K562 (cell line): ENCODE measurements at regions not wholly inside any gene's neighbourhood (a gene's known extent, or its start where the extent isn't known, plus 50 kb on each side); places are given as distances from the start of the nearest gene placed in this dataset.

Source experiments
- BRD9 ChIP-seq: fragments of 450-650 bp; IDR thresholded peaks from 2 replicates; pipeline ENCODE4 v1.6.1; 2018; ENCODE audit warnings: low read depth; ENCODE audit not compliant: partially characterized antibody
- CREB1 ChIP-seq, 2 experiments: sonication (generic) in 1 of 2; formaldehyde crosslinking in 1 of 2; IDR thresholded peaks; 2 replicates each; pipeline versions ENCODE4 v1.6.1 to v1.8.0; 2012 to 2022; ENCODE audit warnings: inconsistent platforms in 1 of 2, mild to moderate bottlenecking in 1 of 2, missing genetic modification reagents in 1 of 2, moderate library complexity in 1 of 2
- ETV1 ChIP-seq: fragments of 450-650 bp; conservative IDR thresholded peaks from 2 replicates; pipeline ENCODE4 v1.6.1; 2016; ENCODE audit warnings: missing genetic modification characterization, control low read depth, low read depth, missing compliant biosample characterization
- GATAD2A ChIP-seq: fragments of 450-650 bp; IDR thresholded peaks from 2 replicates; pipeline ENCODE4 v1.6.1; 2017
- ILF3 ChIP-seq: fragments of 450-650 bp; IDR thresholded peaks from 2 replicates; pipeline ENCODE4 v1.6.1; 2018; ENCODE audit warnings: antibody characterized with exemption, mild to moderate bottlenecking, moderate library complexity, borderline replicate concordance
- NFE2 ChIP-seq: IDR thresholded peaks from 2 replicates; pipeline ENCODE4 v1.6.1; 2014; ENCODE audit warnings: antibody characterized with exemption, low read depth
- NR2C2 ChIP-seq, 2 experiments: fragments of 200-800 bp in 1 of 2; sonication (Bioruptor generic) in 1 of 2; sonication (generic) in 1 of 2; formaldehyde crosslinking in 1 of 2; IDR thresholded peaks; 2 replicates each; pipeline versions ENCODE4 v1.6.1 to v1.8.0; 2016 to 2022; ENCODE audit warnings: mild to moderate bottlenecking in 1 of 2, missing compliant biosample characterization in 1 of 2, missing genetic modification characterization in 1 of 2, missing genetic modification reagents in 1 of 2
- POU5F1 ChIP-seq: fragments of 150-350 bp; IDR thresholded peaks from 2 replicates; pipeline ENCODE4 v1.6.1; 2014; ENCODE audit warnings: borderline replicate concordance, low read length, low read depth, mild to moderate bottlenecking; ENCODE audit not compliant: partially characterized antibody
- RBM22 ChIP-seq: fragments of 200-400 bp; formaldehyde crosslinking; IDR thresholded peaks from 2 replicates; pipeline ENCODE4 v1.6.1; 2018; ENCODE audit warnings: low read length, low read depth; ENCODE audit not compliant: poor library complexity, severe bottlenecking
- SRSF3 ChIP-seq: fragments of 200-400 bp; formaldehyde crosslinking; IDR thresholded peaks from 2 replicates; pipeline ENCODE4 v1.6.1; 2016; ENCODE audit warnings: mild to moderate bottlenecking, low read length, moderate library complexity; ENCODE audit not compliant: insufficient read depth
- ZNF212 ChIP-seq: fragments of 450-650 bp; formaldehyde crosslinking; IDR thresholded peaks from 2 replicates; pipeline ENCODE4 v1.4.0; 2020; ENCODE audit warnings: mild to moderate bottlenecking
- ZNF282 ChIP-seq: sonication (generic); formaldehyde crosslinking; IDR thresholded peaks from 2 replicates; pipeline ENCODE4 v1.8.1; 2023; ENCODE audit warnings: missing genetic modification reagents
- TF ChIP-seq, protein P1 (sequence below), 2 experiments: fragments of 450-650 bp; IDR thresholded peaks; 2 replicates each; pipeline ENCODE4 v1.6.1; 2018; ENCODE audit warnings: mild to moderate bottlenecking in 2 of 2, low read depth in 1 of 2; ENCODE audit not compliant: partially characterized antibody in 2 of 2
- TF ChIP-seq, protein P2 (sequence below): fragments of 250-450 bp; sonication (Bioruptor Pico); IDR thresholded peaks from 2 replicates; pipeline ENCODE4 v1.9.0; 2021; ENCODE audit warnings: mild to moderate bottlenecking, inconsistent platforms
- TF ChIP-seq, protein P3 (sequence below): fragments of 450-650 bp; IDR thresholded peaks from 2 replicates; pipeline ENCODE4 v1.6.1; 2017; ENCODE audit warnings: antibody characterized with exemption, mild to moderate bottlenecking

DNA sequence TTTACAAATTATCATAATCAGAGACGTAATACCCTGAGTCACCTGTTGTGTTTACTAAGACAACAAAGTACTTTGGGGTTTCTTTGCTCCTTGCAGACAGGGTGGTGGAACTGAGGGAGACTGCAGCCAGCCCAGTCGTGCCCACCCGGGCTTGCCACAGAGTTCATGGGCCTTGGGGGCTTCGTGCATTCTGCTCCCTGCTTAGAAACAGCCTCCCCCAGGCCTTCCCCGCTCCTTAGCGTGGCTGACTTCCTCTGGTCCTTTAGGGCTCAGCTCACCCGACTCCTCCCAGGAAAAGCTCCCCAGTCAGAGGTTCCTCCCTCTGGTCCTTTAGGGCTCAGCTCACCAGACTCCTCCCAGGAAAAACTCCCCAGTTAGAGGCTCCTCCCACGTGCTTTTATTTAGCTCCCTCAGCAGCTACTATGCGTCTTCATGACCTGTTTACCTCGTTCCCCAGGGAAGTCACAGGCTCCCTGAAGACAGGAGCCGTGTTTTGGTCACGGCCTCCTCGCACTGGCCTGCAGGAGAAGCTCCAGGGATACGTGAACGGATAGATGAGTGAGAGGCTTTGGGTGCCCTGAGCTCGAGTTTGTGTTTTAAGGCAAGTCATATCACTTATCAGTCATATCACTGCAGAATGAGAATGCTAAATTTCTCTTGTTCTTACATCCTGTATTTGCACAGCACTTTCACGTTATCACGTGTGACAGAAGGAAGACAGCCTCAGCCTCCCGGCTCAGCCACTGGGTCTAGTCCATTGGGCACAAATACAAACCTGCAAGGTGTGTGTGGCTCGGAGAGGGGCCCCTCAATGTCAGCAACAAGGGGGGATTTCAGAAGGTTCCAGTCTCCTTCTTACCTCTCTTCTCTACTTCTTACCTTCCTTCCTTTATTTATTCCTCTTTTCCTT lies 52.7 kb upstream of the VIPR2 start (continued):
- TF ChIP-seq, protein P1, sequence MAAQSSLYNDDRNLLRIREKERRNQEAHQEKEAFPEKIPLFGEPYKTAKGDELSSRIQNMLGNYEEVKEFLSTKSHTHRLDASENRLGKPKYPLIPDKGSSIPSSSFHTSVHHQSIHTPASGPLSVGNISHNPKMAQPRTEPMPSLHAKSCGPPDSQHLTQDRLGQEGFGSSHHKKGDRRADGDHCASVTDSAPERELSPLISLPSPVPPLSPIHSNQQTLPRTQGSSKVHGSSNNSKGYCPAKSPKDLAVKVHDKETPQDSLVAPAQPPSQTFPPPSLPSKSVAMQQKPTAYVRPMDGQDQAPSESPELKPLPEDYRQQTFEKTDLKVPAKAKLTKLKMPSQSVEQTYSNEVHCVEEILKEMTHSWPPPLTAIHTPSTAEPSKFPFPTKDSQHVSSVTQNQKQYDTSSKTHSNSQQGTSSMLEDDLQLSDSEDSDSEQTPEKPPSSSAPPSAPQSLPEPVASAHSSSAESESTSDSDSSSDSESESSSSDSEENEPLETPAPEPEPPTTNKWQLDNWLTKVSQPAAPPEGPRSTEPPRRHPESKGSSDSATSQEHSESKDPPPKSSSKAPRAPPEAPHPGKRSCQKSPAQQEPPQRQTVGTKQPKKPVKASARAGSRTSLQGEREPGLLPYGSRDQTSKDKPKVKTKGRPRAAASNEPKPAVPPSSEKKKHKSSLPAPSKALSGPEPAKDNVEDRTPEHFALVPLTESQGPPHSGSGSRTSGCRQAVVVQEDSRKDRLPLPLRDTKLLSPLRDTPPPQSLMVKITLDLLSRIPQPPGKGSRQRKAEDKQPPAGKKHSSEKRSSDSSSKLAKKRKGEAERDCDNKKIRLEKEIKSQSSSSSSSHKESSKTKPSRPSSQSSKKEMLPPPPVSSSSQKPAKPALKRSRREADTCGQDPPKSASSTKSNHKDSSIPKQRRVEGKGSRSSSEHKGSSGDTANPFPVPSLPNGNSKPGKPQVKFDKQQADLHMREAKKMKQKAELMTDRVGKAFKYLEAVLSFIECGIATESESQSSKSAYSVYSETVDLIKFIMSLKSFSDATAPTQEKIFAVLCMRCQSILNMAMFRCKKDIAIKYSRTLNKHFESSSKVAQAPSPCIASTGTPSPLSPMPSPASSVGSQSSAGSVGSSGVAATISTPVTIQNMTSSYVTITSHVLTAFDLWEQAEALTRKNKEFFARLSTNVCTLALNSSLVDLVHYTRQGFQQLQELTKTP (IDR thresholded peaks at IDR 0.05; ENCODE audit: low read depth in 1 of 2, partially characterized antibody in 2 of 2), result peak in 1 of 2 experiments; percentile 39
- TF ChIP-seq ETV1 (tag), result peak; percentile 86
- no peak for TF ChIP-seq NR2C2 (CRISPR knock-in tag; IDR thresholded peaks at IDR 0.05)
- peak; percentile 41; the same call in 1 of the 2 replicates for TF ChIP-seq NR2C2 (tag; IDR thresholded peaks at IDR 0.05)
- no peak for TF ChIP-seq ZNF282
- no peak for TF ChIP-seq POU5F1
- TF ChIP-seq BRD9, result peak; percentile 47
- TF ChIP-seq, protein P2, sequence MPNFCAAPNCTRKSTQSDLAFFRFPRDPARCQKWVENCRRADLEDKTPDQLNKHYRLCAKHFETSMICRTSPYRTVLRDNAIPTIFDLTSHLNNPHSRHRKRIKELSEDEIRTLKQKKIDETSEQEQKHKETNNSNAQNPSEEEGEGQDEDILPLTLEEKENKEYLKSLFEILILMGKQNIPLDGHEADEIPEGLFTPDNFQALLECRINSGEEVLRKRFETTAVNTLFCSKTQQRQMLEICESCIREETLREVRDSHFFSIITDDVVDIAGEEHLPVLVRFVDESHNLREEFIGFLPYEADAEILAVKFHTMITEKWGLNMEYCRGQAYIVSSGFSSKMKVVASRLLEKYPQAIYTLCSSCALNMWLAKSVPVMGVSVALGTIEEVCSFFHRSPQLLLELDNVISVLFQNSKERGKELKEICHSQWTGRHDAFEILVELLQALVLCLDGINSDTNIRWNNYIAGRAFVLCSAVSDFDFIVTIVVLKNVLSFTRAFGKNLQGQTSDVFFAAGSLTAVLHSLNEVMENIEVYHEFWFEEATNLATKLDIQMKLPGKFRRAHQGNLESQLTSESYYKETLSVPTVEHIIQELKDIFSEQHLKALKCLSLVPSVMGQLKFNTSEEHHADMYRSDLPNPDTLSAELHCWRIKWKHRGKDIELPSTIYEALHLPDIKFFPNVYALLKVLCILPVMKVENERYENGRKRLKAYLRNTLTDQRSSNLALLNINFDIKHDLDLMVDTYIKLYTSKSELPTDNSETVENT, result no peak
- no peak for TF ChIP-seq ZNF212
- TF ChIP-seq, protein P3, sequence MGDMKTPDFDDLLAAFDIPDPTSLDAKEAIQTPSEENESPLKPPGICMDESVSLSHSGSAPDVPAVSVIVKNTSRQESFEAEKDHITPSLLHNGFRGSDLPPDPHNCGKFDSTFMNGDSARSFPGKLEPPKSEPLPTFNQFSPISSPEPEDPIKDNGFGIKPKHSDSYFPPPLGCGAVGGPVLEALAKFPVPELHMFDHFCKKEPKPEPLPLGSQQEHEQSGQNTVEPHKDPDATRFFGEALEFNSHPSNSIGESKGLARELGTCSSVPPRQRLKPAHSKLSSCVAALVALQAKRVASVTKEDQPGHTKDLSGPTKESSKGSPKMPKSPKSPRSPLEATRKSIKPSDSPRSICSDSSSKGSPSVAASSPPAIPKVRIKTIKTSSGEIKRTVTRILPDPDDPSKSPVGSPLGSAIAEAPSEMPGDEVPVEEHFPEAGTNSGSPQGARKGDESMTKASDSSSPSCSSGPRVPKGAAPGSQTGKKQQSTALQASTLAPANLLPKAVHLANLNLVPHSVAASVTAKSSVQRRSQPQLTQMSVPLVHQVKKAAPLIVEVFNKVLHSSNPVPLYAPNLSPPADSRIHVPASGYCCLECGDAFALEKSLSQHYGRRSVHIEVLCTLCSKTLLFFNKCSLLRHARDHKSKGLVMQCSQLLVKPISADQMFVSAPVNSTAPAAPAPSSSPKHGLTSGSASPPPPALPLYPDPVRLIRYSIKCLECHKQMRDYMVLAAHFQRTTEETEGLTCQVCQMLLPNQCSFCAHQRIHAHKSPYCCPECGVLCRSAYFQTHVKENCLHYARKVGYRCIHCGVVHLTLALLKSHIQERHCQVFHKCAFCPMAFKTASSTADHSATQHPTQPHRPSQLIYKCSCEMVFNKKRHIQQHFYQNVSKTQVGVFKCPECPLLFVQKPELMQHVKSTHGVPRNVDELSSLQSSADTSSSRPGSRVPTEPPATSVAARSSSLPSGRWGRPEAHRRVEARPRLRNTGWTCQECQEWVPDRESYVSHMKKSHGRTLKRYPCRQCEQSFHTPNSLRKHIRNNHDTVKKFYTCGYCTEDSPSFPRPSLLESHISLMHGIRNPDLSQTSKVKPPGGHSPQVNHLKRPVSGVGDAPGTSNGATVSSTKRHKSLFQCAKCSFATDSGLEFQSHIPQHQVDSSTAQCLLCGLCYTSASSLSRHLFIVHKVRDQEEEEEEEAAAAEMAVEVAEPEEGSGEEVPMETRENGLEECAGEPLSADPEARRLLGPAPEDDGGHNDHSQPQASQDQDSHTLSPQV, result peak; percentile 69
- TF ChIP-seq RBM22, result no peak
- no peak for TF ChIP-seq ILF3
- peak; percentile 95 for TF ChIP-seq NFE2
- no peak; the same call in 1 of the 2 replicates for TF ChIP-seq GATAD2A
- TF ChIP-seq CREB1 (IDR thresholded peaks at IDR 0.05), result no peak; the same call in 1 of the 2 replicates
- TF ChIP-seq CREB1 (CRISPR knock-in tag; IDR thresholded peaks at IDR 0.05), result peak; percentile 64; the same call in 1 of the 2 replicates
- TF ChIP-seq SRSF3, result no peak
